Breast epithelium (tissue), 4 donors: ENCODE measurements at regions not wholly inside any gene's neighbourhood (a gene's known extent, or its start where the extent isn't known, plus 50 kb on each side); places are given as distances from the start of the nearest gene placed in this dataset.

Experiments
- DNase-seq, 2 donors: peaks; one replicate each; pipeline ENCODE4 v3.0.0-alpha.2; 2019; ENCODE audit warnings: low spot score in 2 of 2
- H3K27ac ChIP-seq, 2 donors: fragments of 200-600 bp; sonication (generic) in 1 of 2; one replicate each; pipeline ENCODE4 v1.5.1; 2016 to 2019; ENCODE audit warnings: mild to moderate bottlenecking in 1 of 2
- H3K27me3 ChIP-seq, 2 donors: fragments of 200-600 bp; sonication (generic) in 1 of 2; one replicate each; pipeline versions ENCODE4 v1.5.1 to v1.6.0; 2017 to 2019; ENCODE audit warnings: control low read depth in 1 of 2, mild to moderate bottlenecking in 1 of 2
- H3K36me3 ChIP-seq: fragments of 200-600 bp; one replicate; pipeline ENCODE4 v1.5.1; 2019
- H3K4me1 ChIP-seq, 2 donors: fragments of 200-600 bp; sonication (generic); one replicate each; pipeline ENCODE4 v1.5.1; 2016 to 2019; ENCODE audit warnings: control low read depth in 1 of 2
- H3K4me3 ChIP-seq, 3 donors: fragments of 200-600 bp; sonication (generic); 1 replicate in 2 of 3; 2 replicates in 1 of 3; pipeline ENCODE4 v1.5.1; 2016 to 2019; ENCODE audit warnings: mild to moderate bottlenecking in 3 of 3, moderate library complexity in 2 of 3
- H3K9me3 ChIP-seq, 2 donors: fragments of 200-600 bp; sonication (generic) in 1 of 2; one replicate each; pipeline ENCODE4 v1.5.1; 2016 to 2019; ENCODE audit warnings: control low read depth in 1 of 2
- CTCF ChIP-seq, 3 donors: fragments of 450-650 bp; IDR thresholded peaks; one replicate each; pipeline ENCODE4 v1.5.1; 2016 to 2017; ENCODE audit warnings: antibody characterized with exemption in 3 of 3, mild to moderate bottlenecking in 3 of 3, moderate library complexity in 3 of 3
- POLR2A ChIP-seq: fragments of 450-650 bp; IDR thresholded peaks from one replicate; pipeline ENCODE4 v1.6.1; 2016; ENCODE audit warnings: antibody characterized with exemption, mild to moderate bottlenecking, moderate library complexity
- POLR2AphosphoS5 ChIP-seq, 3 donors: sonication (generic); formaldehyde crosslinking; IDR thresholded peaks; one replicate each; pipeline ENCODE4 v1.6.1; 2017; ENCODE audit warnings: antibody characterized with exemption in 3 of 3
- intact Hi-C: fragments of 100-400 bp; cut with DNase I; formaldehyde crosslinking; loops from one replicate; pipeline ENCODE4 v1.15.1; 2023; ENCODE audit warnings: low total_unique reads

DNA sequence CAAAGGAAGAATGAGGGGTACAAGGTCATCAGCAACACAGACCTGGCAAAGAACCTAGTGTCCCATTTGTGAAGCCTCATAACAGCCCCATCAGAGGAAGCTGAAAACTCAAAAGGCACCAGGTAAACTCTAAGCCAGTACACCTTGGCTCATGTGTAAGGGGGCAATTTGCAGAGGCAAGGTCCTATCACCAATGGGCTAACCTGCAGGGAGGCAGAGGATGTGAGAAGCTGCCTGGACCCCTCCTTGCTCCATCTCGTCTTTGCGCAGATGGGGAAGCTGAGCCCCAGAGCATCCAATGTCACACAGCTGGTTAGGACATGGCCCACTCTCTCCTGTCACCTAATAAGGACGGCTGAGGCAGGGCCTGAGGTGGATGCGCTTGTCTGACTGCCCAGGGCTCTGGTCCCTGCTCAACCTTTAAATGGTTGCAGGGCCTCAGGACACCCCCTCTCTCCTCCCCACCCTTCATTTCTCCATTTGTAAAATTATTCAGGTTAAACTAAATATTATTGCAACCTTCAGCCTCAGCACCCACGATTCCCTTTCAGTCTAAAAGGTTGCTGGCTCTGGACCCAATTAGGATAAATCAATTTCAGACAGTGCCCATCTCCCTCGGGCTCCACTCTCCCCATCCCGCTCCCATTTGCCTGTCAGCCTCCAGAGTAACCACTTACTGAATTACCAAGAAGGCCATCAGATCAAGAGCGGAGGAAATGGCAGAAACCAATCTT lies 135.3 kb downstream of the OAT start:
- Histone ChIP-seq H3K36me3 (no peaks in the 10 kb centered on the region), H3K27me3 (no peaks in the 10 kb centered on the region), H3K9me3 (peaks cover 0 to 6% of the 10 kb centered on the region in 2 donors), H3K27ac (no peak overlapping the region), H3K4me3 (no peak overlapping the region), H3K4me1 (no peaks in the 10 kb centered on the region)
- intact Hi-C loops: no loop called here
- TF ChIP-seq CTCF (IDR thresholded peaks at IDR 0.05) (no peak), POLR2A (no peak), POLR2AphosphoS5 (IDR thresholded peaks at IDR 0.05) (no peak)
- no peak for DNase-seq

DNA sequence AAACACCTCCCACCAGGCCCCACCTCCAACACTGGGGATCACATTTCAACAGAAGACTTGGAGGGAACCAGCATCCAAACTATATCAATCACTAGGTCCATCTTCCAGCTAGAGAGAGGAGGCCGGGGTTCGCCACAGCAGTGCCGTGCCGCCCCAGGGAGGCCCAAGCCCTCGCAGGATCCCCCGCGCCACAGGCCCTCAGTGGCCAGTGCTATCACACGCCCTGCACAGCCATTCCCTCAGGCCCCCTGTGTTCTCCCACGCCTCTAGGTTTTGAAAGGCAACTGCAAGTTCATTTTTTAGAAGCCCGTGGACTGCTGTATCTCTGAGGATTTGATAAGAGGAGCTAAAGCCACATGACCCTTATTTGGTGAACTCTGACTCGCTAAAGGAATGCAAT lies 136.4 kb downstream of the OAT start:
- Histone ChIP-seq H3K4me3 (no peak overlapping the region), H3K27ac (no peak overlapping the region), H3K9me3 (peaks cover 0 to 12% of the 10 kb centered on the region in 2 donors), H3K36me3 (no peaks in the 10 kb centered on the region), H3K4me1 (no peaks in the 10 kb centered on the region), H3K27me3 (no peaks in the 10 kb centered on the region)
- no peak for TF ChIP-seq CTCF (IDR thresholded peaks at IDR 0.05)
- no peak for TF ChIP-seq POLR2A
- no peak for TF ChIP-seq POLR2AphosphoS5 (IDR thresholded peaks at IDR 0.05)
- DNase-seq: no peak
- intact Hi-C loops: no loop called here

GRCh38 chr10:124281666-124282065 lies 137.1 kb downstream of the OAT start:
- Histone ChIP-seq H3K4me1 (no peaks in the 10 kb centered on the region), H3K4me3 (no peak overlapping the region), H3K9me3 (peaks cover 0 to 12% of the 10 kb centered on the region in 2 donors), H3K27me3 (no peaks in the 10 kb centered on the region), H3K27ac (no peak overlapping the region), H3K36me3 (no peaks in the 10 kb centered on the region)
- no peak for DNase-seq
- no peak for TF ChIP-seq POLR2AphosphoS5 (IDR thresholded peaks at IDR 0.05)
- no peak for TF ChIP-seq POLR2A
- TF ChIP-seq CTCF (IDR thresholded peaks at IDR 0.05): no peak
- intact Hi-C loops: no loop called here

DNA sequence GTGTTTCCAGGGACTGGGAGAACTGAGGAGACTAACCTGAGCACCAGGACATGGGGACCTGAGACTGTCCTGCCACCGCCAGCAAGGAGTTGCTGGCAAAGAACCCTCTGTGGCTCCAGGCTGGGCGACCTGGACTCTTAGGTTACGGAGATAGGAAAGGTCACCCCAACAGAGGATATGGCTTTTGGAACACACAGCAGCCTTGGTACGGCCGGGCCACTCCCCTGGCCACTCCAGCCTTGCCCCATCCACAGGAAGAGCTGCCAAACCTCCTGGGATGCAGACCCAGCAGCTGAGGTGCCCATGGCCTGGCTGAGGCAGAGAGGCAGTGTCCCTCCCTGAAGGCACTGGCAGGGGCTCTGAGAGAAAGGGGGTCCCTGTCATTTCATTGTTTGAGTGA lies 137.8 kb downstream of the OAT start:
- Histone ChIP-seq H3K27me3 (no peaks in the 10 kb centered on the region), H3K27ac (no peak overlapping the region), H3K4me3 (no peak overlapping the region), H3K9me3 (peaks cover 0 to 12% of the 10 kb centered on the region in 2 donors), H3K36me3 (no peaks in the 10 kb centered on the region), H3K4me1 (no peaks in the 10 kb centered on the region)
- intact Hi-C loops: no loop called here
- DNase-seq: no peak
- no peak for TF ChIP-seq CTCF (IDR thresholded peaks at IDR 0.05)
- no peak for TF ChIP-seq POLR2A
- no peak for TF ChIP-seq POLR2AphosphoS5 (IDR thresholded peaks at IDR 0.05)

GRCh38 chr10:124279882-124280281 lies 138.8 kb downstream of the OAT start:
- H3K27me3 ChIP-seq: no peaks in the 10 kb centered on the region
- H3K27ac ChIP-seq: no peak overlapping the region
- peaks cover 2 to 12% of the 10 kb centered on the region in 2 donors for H3K9me3 ChIP-seq
- H3K4me1 ChIP-seq: no peaks in the 10 kb centered on the region
- intact Hi-C loops: no loop called here
- no peak for DNase-seq
- TF ChIP-seq CTCF (IDR thresholded peaks at IDR 0.05) (no peak), POLR2AphosphoS5 (IDR thresholded peaks at IDR 0.05) (no peak), POLR2A (no peak)
- no peaks in the 10 kb centered on the region for H3K36me3 ChIP-seq
- H3K4me3 ChIP-seq: no peak overlapping the region
